Fibroblast of lung (primary cell): ENCODE measurements at regions not wholly inside any gene's neighbourhood (a gene's known extent, or its start where the extent isn't known, plus 50 kb on each side); places are given as distances from the start of the nearest gene placed in this dataset.

Experiments used
- EZH2 ChIP-seq: IDR thresholded peaks from 2 replicates; pipeline ENCODE4 v1.5.1; 2012; ENCODE audit warnings: low read length, control low read depth, mild to moderate bottlenecking; ENCODE audit errors: missing control alignments
- TF ChIP-seq, protein P1 (sequence below), 2 donors: IDR thresholded peaks in 1 of 2; conservative IDR thresholded peaks in 1 of 2; 1 replicate in 1 of 2; 2 replicates in 1 of 2; pipeline ENCODE4 v1.5.1; 2011 to 2012; ENCODE audit warnings: low read length in 2 of 2, control low read depth in 1 of 2, inconsistent platforms in 1 of 2, low read depth in 1 of 2, mild to moderate bottlenecking in 1 of 2

DNA sequence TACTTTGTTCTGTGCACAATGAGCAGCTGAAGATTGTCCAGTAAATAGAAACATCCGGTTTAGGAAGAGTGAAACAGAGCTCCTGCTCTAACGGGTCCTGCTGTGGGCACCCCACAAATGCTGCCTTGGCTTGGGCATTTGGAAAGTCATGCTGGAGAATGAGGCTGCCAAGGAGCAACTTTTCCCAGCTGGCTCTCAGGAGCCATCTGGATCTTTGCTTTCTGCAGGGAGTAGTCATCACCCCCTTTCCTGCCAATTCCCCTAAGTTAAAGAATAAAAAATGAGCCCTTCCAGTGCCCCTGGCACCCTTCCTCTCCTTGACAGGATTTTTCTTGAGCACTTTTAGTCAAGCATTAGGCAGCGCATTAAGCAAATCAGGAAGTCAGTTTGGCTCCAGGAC, 90.0 kb downstream of the FAM43A start:
- TF ChIP-seq, protein P1, sequence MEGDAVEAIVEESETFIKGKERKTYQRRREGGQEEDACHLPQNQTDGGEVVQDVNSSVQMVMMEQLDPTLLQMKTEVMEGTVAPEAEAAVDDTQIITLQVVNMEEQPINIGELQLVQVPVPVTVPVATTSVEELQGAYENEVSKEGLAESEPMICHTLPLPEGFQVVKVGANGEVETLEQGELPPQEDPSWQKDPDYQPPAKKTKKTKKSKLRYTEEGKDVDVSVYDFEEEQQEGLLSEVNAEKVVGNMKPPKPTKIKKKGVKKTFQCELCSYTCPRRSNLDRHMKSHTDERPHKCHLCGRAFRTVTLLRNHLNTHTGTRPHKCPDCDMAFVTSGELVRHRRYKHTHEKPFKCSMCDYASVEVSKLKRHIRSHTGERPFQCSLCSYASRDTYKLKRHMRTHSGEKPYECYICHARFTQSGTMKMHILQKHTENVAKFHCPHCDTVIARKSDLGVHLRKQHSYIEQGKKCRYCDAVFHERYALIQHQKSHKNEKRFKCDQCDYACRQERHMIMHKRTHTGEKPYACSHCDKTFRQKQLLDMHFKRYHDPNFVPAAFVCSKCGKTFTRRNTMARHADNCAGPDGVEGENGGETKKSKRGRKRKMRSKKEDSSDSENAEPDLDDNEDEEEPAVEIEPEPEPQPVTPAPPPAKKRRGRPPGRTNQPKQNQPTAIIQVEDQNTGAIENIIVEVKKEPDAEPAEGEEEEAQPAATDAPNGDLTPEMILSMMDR (conservative IDR thresholded peaks at IDR 0.05 in 1 of 2, IDR thresholded peaks at IDR 0.05 in 1 of 2; ENCODE audit: low read depth in 1 of 2, low read length in 2 of 2): no peak
- no peak for TF ChIP-seq EZH2
